ENCODE measurements at regions not wholly inside any gene's neighbourhood (a gene's known extent, or its start where the extent isn't known, plus 50 kb on each side); places are given as distances from the start of the nearest gene placed in this dataset.

GRCh38 chr5:160970605-160971191 lies 118.7 kb upstream of the ATP10B start:
- no peak for DNase-seq (ENCODE audit: low read depth)
- no peak for TF ChIP-seq CTCF (IDR thresholded peaks at IDR 0.05; ENCODE audit: low read length, missing control alignments)
- no peak overlapping the region for H3K4me3 ChIP-seq (replicated peaks; ENCODE audit: low read depth, low read length)

GRCh38 chr5:160969645-160970044 lies 117.6 kb upstream of the ATP10B start:
- DNase-seq (ENCODE audit: low read depth) = no peak
- TF ChIP-seq CTCF (IDR thresholded peaks at IDR 0.05; ENCODE audit: low read length, missing control alignments) = no peak
- no peak overlapping the region for H3K4me3 ChIP-seq (replicated peaks; ENCODE audit: low read depth, low read length)

- no peak overlapping the region for H3K4me3 ChIP-seq (replicated peaks; ENCODE audit: low read depth, low read length)
- no peak for DNase-seq (ENCODE audit: low read depth)
- TF ChIP-seq CTCF (IDR thresholded peaks at IDR 0.05; ENCODE audit: low read length, missing control alignments) = no peak
These were observed 116.5 kb upstream of the ATP10B start for GRCh38 chr5:160968480-160968879.

DNA sequence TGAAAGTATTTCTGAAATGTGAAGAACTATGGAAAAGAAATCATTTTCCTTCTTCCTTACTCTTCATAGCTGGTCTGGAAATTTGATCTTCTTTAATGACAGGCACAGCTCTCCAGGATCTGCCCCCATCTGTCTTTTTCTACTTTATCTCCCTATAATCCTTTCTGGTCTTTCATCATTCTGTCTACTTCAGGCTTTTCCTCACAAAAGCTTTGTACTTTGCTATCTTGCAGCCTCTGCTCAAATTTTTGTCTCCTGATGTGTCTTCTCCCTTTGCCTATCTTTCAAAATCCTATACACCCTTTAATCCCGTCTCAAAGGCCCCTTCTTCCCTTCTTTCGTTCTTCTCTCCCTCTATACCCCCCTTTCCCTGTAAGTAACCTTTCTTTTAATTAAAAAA lies 114.9 kb upstream of the ATP10B start:
- no peak for DNase-seq (ENCODE audit: low read depth)
- TF ChIP-seq CTCF (IDR thresholded peaks at IDR 0.05; ENCODE audit: low read length, missing control alignments) = no peak
- H3K4me3 ChIP-seq (replicated peaks; ENCODE audit: low read depth, low read length) = no peak overlapping the region

- no peak overlapping the region for H3K4me3 ChIP-seq (replicated peaks; ENCODE audit: low read depth, low read length)
- no peak for DNase-seq (ENCODE audit: low read depth)
- TF ChIP-seq CTCF (IDR thresholded peaks at IDR 0.05; ENCODE audit: low read length, missing control alignments) = no peak
These were observed 109.8 kb upstream of the ATP10B start for GRCh38 chr5:160961761-160962160.

GRCh38 chr5:160961038-160961437 lies 109.0 kb upstream of the ATP10B start:
- DNase-seq (ENCODE audit: low read depth) = no peak
- TF ChIP-seq CTCF (IDR thresholded peaks at IDR 0.05; ENCODE audit: low read length, missing control alignments) = no peak
- no peak overlapping the region for H3K4me3 ChIP-seq (replicated peaks; ENCODE audit: low read depth, low read length)

- no peak for TF ChIP-seq CTCF (IDR thresholded peaks at IDR 0.05; ENCODE audit: low read length, missing control alignments)
- no peak overlapping the region for H3K4me3 ChIP-seq (replicated peaks; ENCODE audit: low read depth, low read length)
- DNase-seq (ENCODE audit: low read depth) = no peak
These were observed 108.6 kb upstream of the ATP10B start for GRCh38 chr5:160960592-160960991.

Measured in fibroblast of pulmonary artery (primary cell).